Activated CD8-positive, alpha-beta T cell treated with anti-CD3 and anti-CD28 coated beads for 36 hours (primary cell): ENCODE measurements at regions not wholly inside any gene's neighbourhood (a gene's known extent, or its start where the extent isn't known, plus 50 kb on each side); places are given as distances from the start of the nearest gene placed in this dataset.

ENCODE experiments used
- ATAC-seq: fragments of 200-7000 bp; cut with Tn5 transposase; one replicate; pipeline ENCODE4 v1.10.0; 2021; ENCODE audit warnings: mild to moderate bottlenecking, moderate library complexity
- CTCF ChIA-PET: fragments of 350-600 bp; sonication (Branson Sonifier 250); formaldehyde crosslinking; loops from one replicate; lab custom pipeline; 2021; ENCODE audit warnings: antibody characterized with exemption; lab: Charles Lee
- POLR2A ChIA-PET: fragments of 350-600 bp; sonication (Branson Sonifier 250); formaldehyde crosslinking; loops from one replicate; lab custom pipeline; 2021; ENCODE audit warnings: antibody characterized with exemption; lab: Charles Lee
- DNase-seq: peaks from one replicate; pipeline ENCODE4 v3.0.0-alpha.2; 2020
- H3K27ac Mint-ChIP-seq: one replicate; pipeline ENCODE4 v1.8.0; 2021; ENCODE audit warnings: mild to moderate bottlenecking, mixed read lengths
- H3K27me3 Mint-ChIP-seq: one replicate; pipeline ENCODE4 v1.8.0; 2021; ENCODE audit warnings: mixed read lengths
- H3K36me3 Mint-ChIP-seq: one replicate; pipeline ENCODE4 v1.8.0; 2021; ENCODE audit warnings: low read depth, mixed read lengths
- H3K4me1 Mint-ChIP-seq: one replicate; pipeline ENCODE4 v1.8.0; 2021; ENCODE audit warnings: low read depth, mixed read lengths
- H3K4me3 Mint-ChIP-seq: one replicate; pipeline ENCODE4 v1.8.0; 2021; ENCODE audit warnings: mild to moderate bottlenecking, moderate library complexity, mixed read lengths
- H3K9me3 Mint-ChIP-seq: one replicate; pipeline ENCODE4 v1.8.0; 2021; ENCODE audit warnings: mixed read lengths
- CTCF ChIP-seq: fragments of 200-600 bp; IDR thresholded peaks from one replicate; pipeline ENCODE4 v1.8.0; 2022; ENCODE audit warnings: antibody characterized with exemption, mild to moderate bottlenecking
- intact Hi-C: fragments of 100-400 bp; cut with micrococcal nuclease; formaldehyde crosslinking; loops from one replicate; pipeline ENCODE4 v1.10.0; 2022

GRCh38 chr15:66908744-66909095, 156.7 kb upstream of the SMAD3 start:
- ATAC-seq (peak; percentile 35), DNase-seq (no peak)
- Mint-ChIP-seq H3K9me3 (peaks cover 2% of the 10 kb centered on the region), H3K4me3 (no peak overlapping the region), H3K27ac (no peak overlapping the region), H3K27me3 (peaks cover 2% of the 10 kb centered on the region), H3K4me1 (peaks cover 14% of the 10 kb centered on the region), H3K36me3 (no peaks in the 10 kb centered on the region)
- POLR2A ChIA-PET: no interaction called here
- intact Hi-C loops: no loop called here
- no peak for TF ChIP-seq CTCF
- CTCF ChIA-PET: interaction anchor here (1.3 to 1.4 kb wide), 2 partner anchors 9 to 13 kb away, joined by 4 to 5 read pairs; no protein-coding TSS in a partner anchor

- Mint-ChIP-seq H3K27ac (no peak overlapping the region), H3K4me3 (no peak overlapping the region), H3K4me1 (peaks cover 12% of the 10 kb centered on the region), H3K36me3 (no peaks in the 10 kb centered on the region), H3K27me3 (no peaks in the 10 kb centered on the region), H3K9me3 (peaks cover 2% of the 10 kb centered on the region)
- no peak for TF ChIP-seq CTCF
- intact Hi-C loops: no loop called here
- POLR2A ChIA-PET: no interaction called here
- no peak for DNase-seq
- no peak for ATAC-seq
- CTCF ChIA-PET: no interaction called here
These were observed 156.0 kb upstream of the SMAD3 start for GRCh38 chr15:66909381-66909890.

- Mint-ChIP-seq H3K36me3 (no peaks in the 10 kb centered on the region), H3K4me3 (no peak overlapping the region), H3K27me3 (peaks cover 7% of the 10 kb centered on the region), H3K4me1 (peaks cover 12% of the 10 kb centered on the region), H3K9me3 (peaks cover 2% of the 10 kb centered on the region), H3K27ac (no peak overlapping the region)
- DNase-seq: no peak
- ATAC-seq: no peak
- intact Hi-C loops: no loop called here
- TF ChIP-seq CTCF: no peak
- POLR2A ChIA-PET: interaction anchor here (1.7 kb wide), 1 partner anchor 22 kb away, joined by 3 read pairs; no protein-coding TSS in a partner anchor
- CTCF ChIA-PET: interaction anchor here (1.6 to 1.7 kb wide), 2 partner anchors 9 to 11 kb away, joined by 4 to 6 read pairs; no protein-coding TSS in a partner anchor
These were observed 154.2 kb upstream of the SMAD3 start for GRCh38 chr15:66911131-66911700.

- Mint-ChIP-seq H3K27ac (no peak overlapping the region), H3K9me3 (peaks cover 2% of the 10 kb centered on the region), H3K36me3 (no peaks in the 10 kb centered on the region), H3K4me1 (peaks cover 12% of the 10 kb centered on the region), H3K4me3 (no peak overlapping the region), H3K27me3 (peaks cover 7% of the 10 kb centered on the region)
- TF ChIP-seq CTCF: no peak
- POLR2A ChIA-PET: interaction anchor here (0.8 to 1.7 kb wide), 2 partner anchors 9 to 21 kb away, joined by 3 to 5 read pairs; no protein-coding TSS in a partner anchor
- intact Hi-C loops: no loop called here
- ATAC-seq: peak; percentile 71
- peak; percentile 51 for DNase-seq
- CTCF ChIA-PET: interaction anchor here (1.0 to 1.7 kb wide), 4 partner anchors 8 to 12 kb away, joined by 3 to 6 read pairs (median 4); no protein-coding TSS in a partner anchor
These were observed 153.4 kb upstream of the SMAD3 start for GRCh38 chr15:66912001-66912400.

GRCh38 chr15:66912441-66912840, 153.0 kb upstream of the SMAD3 start:
- H3K27me3 Mint-ChIP-seq: peaks cover 7% of the 10 kb centered on the region
- DNase-seq: no peak
- H3K4me3 Mint-ChIP-seq: no peak overlapping the region
- no peak for TF ChIP-seq CTCF
- ATAC-seq: no peak
- ChIA-PET POLR2A (interaction anchor here (0.8 kb wide), 1 partner anchor 8 kb away, joined by 5 read pairs; no protein-coding TSS in a partner anchor), CTCF (interaction anchor here (1.0 to 1.7 kb wide), 3 partner anchors 8 to 10 kb away, joined by 3 to 6 read pairs (median 3); no protein-coding TSS in a partner anchor)
- H3K9me3 Mint-ChIP-seq: peaks cover 5% of the 10 kb centered on the region
- no peaks in the 10 kb centered on the region for H3K36me3 Mint-ChIP-seq
- H3K27ac Mint-ChIP-seq: no peak overlapping the region
- intact Hi-C loops: no loop called here
- H3K4me1 Mint-ChIP-seq: peaks cover 12% of the 10 kb centered on the region
